NCI-H82 treated with DMSO at 0.1 percent for 48 hours (cell line): ENCODE measurements at regions not wholly inside any gene's neighbourhood (a gene's known extent, or its start where the extent isn't known, plus 50 kb on each side); places are given as distances from the start of the nearest gene placed in this dataset.

ENCODE experiments used
- DNase-seq: peaks from one replicate; lab custom pipeline; 2025; ENCODE audit not compliant: unreplicated experiment; lab: John Stamatoyannopoulos, UW

DNA sequence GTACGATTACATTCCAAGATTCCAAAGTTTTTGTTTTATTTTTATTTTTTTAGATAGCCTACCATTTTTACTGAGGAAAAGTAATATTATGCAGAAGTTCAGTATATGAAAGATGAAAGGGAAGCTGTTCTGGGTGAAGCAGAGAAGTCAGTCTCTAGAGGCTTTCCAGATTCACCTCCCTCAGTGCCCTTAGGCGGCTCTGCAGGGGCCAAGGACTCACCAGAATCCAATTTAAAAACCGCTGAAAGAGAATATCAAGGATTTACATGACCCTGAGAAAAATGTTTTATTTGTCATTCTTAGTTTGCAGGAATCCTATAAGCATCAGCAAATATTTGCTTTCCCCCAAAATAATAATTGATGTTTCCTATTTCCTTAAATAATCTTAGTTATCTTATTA lies 1084.6 kb upstream of the ARRDC3 start:
- DNase-seq, result no peak

DNA sequence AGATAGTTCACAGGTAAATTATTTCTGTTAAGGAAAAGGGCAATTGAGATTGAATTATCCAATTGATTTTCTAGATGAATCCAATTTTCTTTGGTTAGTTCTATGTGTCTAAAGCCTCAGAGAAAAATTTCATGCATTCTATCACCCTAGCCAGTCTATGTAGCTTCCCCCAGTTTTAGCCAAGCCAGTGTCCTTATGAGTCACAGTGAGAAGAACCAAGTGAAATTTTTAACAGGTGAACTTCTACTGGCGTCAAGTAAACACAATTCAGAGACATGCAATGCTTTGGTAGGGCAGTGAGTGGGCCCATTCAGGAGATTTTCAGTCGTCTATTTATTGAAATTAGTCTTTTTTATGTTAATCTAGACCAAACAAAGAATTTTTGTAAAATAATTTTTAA lies 1077.4 kb upstream of the ARRDC3 start:
- DNase-seq, result no peak

DNA sequence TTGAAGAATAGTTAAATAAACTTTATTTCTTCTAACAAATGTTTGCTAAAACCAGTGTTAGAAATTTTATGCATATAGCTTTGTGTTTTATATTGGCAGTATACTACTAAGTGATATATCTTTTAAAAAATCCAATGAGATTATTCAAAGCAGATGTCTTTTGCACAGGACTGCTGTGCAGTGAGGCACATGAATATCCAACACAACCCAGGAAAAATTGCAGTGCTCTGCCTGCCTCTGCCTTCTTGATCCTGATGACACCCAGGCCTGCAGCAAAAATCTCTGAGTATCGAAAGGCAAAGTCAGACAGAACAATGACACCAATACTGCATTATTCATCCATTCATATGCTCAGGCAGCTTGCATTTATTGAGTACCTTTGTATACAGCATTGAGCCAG lies 1076.5 kb upstream of the ARRDC3 start:
- DNase-seq, result no peak

DNA sequence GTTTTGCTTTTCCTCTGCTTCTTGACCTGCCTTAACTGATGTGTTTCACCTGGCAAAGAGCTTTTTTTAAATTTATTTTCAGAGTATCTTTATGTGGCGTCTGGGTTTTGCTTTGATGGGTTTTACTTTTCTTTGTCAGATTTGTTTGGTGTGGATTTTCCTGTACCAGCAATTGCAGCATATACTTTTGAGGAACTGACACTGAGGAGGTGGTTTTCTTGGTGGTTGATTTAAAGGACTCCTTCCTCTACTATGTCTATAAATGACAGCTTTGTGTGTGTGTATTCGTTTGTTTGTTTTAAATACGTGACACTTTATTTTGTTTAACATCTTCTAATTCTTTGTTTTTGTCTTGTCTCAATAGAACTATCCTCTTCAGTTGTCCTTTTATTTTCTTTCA lies 1071.9 kb upstream of the ARRDC3 start:
- no peak for DNase-seq

DNA sequence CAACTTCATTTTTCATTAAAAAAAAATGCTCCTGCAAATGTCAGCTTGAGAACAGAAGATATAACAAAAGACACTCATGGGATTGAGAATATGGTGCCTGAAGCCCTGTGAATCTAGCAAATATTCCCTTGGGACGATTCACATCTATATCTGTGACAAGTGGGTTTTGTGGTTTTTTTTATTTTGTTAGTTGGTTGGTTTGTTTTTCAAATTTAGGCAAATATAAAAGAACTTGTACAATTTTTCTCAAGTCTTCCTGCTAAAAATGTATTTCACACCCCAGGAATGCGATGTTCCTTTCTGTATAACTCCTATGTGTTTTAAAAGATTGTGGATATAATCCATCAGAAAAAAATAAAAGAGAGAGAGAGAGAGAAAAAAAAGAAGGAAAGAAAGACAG lies 1061.8 kb upstream of the ARRDC3 start:
- no peak for DNase-seq

DNA sequence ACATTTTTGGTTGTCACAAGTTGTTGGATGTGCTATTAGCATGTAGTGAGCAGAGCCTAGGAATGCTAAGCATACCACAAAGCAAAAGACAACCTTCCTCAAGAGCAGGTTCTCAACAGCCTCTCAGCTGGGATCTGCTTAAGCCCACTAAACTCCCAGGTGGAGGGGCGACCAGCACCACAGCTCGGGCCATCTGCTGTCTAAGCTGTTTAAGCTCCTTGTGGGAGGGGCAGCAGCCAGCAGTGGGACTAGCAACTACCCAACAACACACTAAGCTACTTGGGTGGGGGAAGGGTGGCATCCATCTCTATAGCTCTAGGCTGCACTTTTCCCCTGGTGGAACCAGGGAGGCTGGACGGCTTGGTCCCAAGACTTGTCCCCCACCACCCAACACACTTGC lies 1052.7 kb upstream of the ARRDC3 start:
- DNase-seq, result peak; percentile 75

DNA sequence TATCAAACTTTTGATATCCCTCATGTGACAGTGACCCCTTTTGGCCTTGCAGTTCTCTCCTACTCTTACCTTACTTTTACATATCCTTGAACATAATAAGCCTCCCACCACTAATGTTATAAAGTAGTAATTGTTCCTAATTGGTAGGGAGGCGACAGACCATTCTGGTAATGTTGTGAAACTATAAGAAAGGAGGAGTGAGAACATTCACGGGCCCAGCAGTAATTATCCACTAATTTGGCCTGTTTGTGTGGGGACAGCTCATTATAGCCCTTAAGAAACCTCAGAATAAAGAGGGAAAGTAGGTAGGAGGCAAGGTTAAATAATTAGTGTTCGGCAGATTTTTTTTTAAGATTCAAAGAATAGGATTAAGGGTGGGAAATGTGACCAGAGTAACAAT lies 1046.5 kb upstream of the ARRDC3 start:
- DNase-seq, result no peak

DNA sequence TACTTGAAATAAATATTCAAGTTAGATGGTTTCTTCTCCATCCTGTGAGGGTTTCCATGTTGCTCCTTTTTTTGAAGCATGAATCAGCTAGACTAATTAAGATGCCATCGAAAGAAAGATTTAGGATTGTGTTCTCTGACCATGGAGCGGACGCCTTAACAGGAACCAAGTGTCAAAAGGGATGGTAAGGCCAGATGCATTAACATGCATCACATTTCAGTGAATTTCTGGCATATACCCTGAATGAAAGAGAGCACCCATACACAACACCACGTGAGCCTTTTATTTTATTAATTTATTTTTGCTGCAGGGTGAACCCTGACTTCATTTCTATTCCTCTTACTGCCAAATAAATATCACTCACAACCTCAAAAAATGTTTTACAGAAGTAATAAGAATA lies 1045.3 kb upstream of the ARRDC3 start:
- DNase-seq, result no peak

DNA sequence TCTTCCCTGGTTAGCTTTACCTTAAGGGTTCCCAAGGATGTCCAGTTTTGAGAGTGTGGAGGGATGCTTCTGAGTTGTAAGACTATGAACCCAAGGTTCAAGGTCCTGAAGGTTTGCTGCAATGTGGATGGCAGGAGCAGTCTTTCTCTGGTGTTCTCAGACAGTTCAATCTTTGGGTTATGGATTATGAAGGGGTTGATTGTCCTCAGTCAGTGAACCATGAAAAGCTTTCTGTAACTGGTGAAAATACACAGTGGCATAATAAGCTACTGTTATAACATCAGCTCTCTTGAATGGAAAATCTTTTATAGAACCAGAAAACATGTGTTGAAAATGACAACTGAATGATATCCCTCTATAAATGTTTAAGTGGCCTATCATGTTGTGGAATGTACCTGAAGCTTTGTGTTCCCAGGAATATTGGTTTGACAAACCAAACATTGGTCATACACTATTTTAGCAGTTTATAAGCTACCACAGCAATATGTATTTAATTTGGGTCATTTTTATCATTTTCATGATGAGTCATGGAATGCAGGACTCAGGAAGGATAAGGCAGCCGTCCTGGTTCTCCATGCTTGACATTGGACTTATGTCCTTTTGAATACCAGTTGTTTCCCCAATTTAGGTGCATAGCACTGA lies 1041.8 kb upstream of the ARRDC3 start:
- no peak for DNase-seq

DNA sequence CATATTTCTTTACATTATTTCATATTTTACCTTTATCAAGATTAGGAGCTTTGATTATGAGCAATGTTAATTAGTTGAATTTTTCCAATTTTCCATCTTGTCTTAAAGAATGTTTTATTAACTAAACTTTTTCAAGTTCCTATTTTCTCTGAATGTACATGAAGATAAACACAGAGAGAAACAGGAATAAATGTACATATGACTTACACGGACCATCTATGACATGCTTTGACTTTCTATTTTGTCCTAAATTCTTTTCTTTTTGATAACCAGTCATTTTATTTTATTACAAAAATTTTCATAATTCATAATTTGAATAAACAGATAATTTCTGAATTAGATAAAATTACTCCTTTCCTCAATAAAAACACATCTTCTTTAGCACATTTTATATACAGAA lies 1038.8 kb upstream of the ARRDC3 start:
- no peak for DNase-seq

DNA sequence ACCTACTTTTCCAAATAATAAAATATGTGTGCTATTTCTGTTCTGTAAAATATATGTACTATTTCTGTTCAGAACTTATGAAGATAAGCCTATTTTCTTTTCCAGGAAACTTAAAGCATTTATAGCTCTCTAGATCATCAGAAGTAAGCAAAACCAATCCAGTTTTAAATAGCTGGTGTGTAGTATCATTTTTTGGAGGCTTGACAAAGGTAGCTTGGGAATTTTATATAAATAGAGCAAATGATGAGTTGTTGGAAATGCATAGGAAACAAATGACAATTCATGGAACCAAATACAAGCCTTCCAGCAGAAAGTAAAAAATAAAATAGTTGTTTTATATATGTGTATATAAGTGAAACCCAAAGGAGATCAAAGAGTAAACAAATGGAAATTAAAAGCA lies 1038.1 kb upstream of the ARRDC3 start:
- no peak for DNase-seq

DNA sequence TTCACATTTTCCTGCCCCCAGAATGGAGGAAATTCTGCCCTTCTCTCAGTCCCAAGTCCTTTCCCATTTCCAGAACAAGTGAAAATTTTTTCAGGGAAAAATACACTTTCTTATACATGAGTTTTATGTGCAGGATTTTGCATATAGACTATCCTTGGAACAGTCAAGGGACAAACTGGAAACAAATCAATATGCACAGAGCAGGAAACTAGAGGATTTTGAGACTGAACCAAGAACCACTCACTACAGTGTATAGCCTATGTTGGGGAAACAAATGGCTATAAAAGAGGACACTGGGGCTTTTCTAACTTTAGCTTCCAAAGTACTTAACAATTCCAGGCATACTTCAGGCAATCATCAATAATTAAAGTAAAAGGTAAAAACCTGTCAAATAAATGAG lies 1036.1 kb upstream of the ARRDC3 start:
- no peak for DNase-seq

DNA sequence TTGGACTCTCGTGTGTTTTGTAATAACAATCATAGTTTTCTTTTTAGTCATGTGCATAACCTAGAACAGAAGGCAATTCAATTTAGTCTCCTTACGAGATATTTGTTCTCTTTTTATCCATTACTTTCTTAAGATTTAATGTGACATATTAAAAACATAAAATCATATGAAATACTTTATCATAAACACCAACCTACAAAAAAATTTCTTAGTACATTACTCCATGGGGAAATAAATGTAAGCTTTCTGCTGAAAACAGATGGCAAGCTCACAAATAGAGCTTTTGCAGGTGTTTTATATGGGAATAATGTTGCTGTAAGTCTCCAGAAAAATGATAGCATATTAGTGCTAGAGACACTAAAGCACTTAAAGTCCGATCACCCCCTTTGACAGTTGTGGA lies 1035.2 kb upstream of the ARRDC3 start:
- no peak for DNase-seq

DNA sequence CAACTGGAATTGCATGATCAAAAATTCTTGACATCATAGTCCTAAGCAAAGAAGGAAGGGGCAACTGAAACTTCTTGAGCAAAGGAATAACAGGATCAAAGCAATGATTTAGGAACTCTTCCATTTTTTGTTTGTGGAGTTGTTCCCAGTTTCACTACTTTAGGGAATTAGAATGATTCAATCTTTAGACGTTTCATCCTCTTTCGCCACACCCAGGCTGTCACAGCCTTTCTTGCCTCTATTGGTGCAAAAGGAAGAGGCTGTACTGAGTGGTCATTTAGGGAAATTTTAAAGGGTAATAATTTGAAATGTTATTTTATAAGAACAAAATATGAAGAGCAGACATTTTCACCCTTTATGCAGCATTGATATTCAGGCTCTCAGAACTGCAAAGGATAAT lies 1026.0 kb upstream of the ARRDC3 start:
- DNase-seq, result no peak

DNA sequence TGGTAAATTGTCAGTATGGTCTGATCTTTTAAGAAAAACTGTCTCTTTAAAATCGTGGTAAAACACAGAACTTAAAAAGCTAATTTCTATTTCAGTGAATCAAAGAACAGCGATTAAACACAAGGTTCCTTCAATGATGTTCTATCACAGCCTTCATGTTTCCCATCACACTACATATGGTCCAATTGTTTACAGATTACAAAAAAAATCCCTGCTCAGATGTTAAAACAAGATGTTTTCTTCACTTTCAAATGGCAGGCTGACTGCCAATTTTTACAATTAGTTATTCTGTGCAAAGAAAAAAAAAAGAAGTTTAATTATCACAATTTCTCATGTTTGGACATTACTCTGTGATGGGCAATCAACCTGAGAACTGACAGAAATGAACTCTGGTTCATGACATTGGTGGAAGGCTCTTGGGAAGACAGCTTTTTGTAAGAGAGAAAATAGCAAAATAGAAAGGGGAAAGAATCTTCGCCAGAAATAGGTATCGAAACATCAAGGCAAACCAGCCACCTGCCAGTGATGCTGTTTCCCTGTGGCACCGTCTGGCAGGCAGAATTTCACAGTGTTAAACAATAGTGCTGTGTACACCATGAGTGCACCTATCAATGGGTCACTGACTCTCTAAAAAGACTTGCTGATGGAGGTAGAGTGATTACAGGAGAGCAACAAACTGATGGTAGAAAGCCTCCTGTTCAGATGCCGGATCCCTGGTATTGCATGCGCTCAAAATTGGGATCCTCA lies 1020.0 kb upstream of the ARRDC3 start:
- no peak for DNase-seq

DNA sequence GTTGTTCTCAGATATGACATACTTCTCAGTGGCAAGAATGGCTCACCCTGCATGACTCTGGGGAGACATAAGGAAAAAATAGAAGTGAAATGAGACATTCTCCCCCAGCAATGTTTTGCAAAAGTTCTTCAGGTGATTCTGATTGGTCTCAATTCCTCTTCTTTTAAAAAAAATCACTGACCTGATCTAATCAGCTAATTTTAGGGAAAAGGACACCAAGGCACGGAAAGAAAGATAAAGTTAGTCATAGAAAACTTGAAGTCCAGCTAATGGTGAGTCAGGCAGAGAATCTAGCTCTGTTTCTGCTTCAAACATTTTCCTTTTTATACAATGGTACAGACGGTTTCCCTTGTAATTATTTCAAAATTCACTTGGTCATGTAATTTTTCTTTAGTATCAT lies 1018.9 kb upstream of the ARRDC3 start:
- no peak for DNase-seq

DNA sequence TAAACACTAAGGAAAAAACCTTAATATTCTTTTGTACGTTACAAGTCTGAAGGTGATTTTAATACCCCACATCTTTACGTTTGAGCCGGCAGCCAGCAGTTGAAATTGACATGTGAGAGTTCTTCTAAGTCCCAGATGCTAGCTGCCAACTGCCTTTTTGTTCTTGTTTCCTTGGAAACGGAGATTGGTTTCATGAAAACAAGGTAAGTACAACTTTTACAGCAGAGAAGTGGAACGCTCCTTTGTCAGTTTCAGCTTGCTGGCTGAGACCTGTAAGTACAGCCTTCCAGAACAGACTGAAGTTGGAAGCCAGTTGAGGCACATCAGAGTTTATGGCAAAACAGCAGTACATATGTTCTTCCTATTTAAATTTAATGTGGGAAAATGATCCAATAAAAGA lies 1018.4 kb upstream of the ARRDC3 start:
- no peak for DNase-seq

DNA sequence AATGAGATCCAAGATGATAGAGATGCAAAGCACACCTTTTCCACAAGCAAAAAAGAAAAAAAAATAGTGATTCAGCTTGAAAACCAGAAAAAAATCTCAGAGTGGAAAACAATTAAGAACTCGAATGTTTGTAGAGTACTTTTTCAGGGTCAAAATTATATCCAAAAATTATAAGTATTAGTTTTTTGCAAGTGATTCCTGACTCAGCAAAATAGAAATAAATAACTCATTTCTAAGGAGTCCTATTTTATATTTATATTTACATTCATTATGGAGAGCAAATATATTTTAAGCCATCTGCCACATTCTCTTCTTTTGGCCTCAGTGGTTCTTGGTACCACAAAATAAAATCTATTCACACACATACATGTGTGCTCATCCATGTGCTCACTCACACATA lies 1011.8 kb upstream of the ARRDC3 start:
- no peak for DNase-seq

DNA sequence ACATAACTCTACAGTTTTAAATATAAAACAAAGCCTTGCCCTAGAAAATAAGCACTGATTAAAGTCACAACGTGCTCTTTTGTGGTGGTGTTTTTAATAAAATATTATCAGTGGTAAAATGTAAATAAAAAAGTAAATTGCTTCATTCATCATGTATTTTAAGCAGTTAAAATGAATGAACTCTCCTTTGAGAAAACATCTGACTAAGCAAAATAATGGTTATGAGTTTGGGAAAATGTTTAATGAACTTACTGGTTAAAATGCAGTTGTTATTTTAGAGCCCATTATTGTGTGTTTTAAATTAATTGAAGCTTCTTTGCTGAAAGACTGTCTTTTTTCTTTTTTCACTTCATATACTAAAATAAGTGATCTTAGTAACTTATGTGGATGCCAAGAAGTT lies 1007.5 kb upstream of the ARRDC3 start:
- no peak for DNase-seq

DNA sequence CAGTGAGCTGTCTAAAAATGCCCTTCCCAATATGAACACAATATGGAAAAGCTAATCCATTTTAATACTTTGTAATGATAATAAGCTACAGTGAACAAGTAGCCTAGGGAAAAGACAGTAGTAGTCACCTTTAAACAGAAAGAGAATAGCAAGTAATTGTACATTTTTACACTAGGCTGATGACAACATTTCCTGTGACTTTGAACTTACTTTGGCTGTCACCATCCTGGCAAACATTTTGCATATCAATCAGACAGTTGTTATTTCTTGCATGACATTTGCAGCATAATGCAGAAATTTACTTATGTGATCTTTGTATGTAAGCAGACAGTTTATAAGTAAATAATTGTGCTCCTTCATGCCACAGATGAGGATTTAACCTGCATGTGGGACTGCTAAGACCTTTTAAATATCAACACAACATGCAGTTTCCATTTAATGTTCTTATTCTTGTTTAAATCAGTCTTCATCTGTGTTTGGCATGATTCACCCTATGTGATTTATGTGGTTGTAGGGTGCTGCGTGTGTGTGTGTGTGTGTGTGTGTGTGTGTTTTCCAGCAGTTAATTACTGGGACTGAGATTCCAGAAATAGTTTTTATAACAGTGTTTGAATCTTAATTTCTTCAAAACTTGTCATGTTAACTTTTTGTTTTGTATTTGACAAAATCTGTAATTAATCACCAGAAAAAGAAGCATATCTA lies 997.1 kb upstream of the ARRDC3 start:
- no peak for DNase-seq

DNA sequence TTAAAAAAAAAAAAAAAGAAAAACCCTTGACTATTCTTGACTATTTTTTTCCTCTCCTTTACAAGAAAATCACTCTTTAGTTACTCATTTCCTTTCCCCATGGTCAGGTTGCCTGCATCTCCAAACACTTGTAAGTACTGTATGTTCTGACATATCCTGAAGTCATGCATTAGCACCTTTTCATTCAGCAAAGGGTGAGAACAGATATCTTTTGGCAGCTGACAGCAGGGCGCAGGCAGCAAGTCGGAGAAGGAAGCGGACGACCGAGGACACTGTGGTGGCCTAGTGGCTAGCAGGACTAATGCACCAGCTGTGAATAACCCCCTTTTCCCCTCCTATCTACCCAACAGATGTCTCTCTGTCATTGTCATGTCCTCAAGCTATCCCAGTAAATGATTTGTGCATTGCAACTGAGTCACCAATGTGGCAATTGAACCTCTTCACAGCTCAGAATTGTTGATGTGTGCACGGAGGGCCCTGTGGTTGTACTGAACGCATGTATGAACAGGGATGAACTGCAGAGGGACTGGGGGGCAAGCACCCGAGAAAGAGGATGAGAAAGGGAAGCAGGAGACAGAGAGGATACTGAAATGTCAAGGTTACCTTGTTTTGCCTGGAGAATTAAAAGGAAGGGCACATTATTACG lies 996.0 kb upstream of the ARRDC3 start:
- peak; percentile 0 for DNase-seq

DNA sequence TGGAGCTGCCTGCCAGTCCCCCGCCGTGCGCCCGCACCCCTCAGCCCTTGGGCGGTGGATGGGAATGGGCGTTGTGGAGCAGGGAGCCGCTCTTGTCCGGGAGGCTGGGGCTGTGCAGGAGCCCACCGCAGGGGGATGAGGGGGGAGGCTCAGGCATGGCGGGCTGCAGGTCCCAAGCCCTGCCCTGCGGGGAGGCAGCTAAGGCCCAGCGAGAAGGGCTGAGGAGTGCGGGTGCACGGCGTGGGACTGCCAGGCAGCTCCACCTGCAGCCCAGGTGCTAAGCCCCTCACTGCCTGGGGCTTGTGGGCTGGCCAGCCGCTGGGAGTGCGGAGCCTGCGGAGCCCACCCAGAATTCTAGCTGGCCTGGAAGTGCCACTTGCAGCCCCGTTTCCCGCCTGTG lies 991.7 kb upstream of the ARRDC3 start:
- DNase-seq, result no peak
